Neural progenitor cell (in vitro differentiated cells): ENCODE measurements at regions not wholly inside any gene's neighbourhood (a gene's known extent, or its start where the extent isn't known, plus 50 kb on each side); places are given as distances from the start of the nearest gene placed in this dataset.

Source experiments
- CTCF ChIP-seq: fragments of 200-600 bp; sonication (generic); IDR thresholded peaks from 2 replicates; pipeline ENCODE4 v1.5.1; 2017; ENCODE audit warnings: antibody characterized with exemption, mild to moderate bottlenecking
- EZH2phosphoT487 ChIP-seq: fragments of 200-600 bp; sonication (generic); IDR thresholded peaks from 2 replicates; pipeline ENCODE4 v1.6.1; 2017; ENCODE audit warnings: antibody characterized with exemption

- TF ChIP-seq CTCF (no peak), EZH2phosphoT487 (no peak)
Measured at GRCh38 chrX:95622200-95622599, 1062.4 kb upstream of the DIAPH2 start.
